Mammary epithelial cell (primary cell): ENCODE measurements at regions not wholly inside any gene's neighbourhood (a gene's known extent, or its start where the extent isn't known, plus 50 kb on each side); places are given as distances from the start of the nearest gene placed in this dataset.

Experiments
- CTCF ChIP-seq, 2 donors: IDR thresholded peaks in 1 of 2; conservative IDR thresholded peaks in 1 of 2; 2 replicates each; pipeline ENCODE4 v1.5.1; 2011 to 2012; ENCODE audit warnings: inconsistent platforms in 2 of 2, low read length in 2 of 2, mild to moderate bottlenecking in 2 of 2, control low read depth in 1 of 2, low read depth in 1 of 2; ENCODE audit not compliant: insufficient read depth in 1 of 2; ENCODE audit errors: extremely low read depth in 1 of 2
- EZH2 ChIP-seq: IDR thresholded peaks from 2 replicates; pipeline ENCODE4 v1.6.1; 2012; ENCODE audit warnings: low read length, inconsistent platforms, borderline replicate concordance

- TF ChIP-seq CTCF (conservative IDR thresholded peaks at IDR 0.05 in 1 of 2, IDR thresholded peaks at IDR 0.05 in 1 of 2; ENCODE audit: extremely low read depth in 1 of 2, insufficient read depth in 1 of 2, low read depth in 1 of 2, low read length in 2 of 2) (no peak), EZH2 (no peak)
Observed at GRCh38 chr3:71910108-71910507, 125.2 kb upstream of the PROK2 start.
